ENCODE measurements at regions not wholly inside any gene's neighbourhood (a gene's known extent, or its start where the extent isn't known, plus 50 kb on each side); places are given as distances from the start of the nearest gene placed in this dataset.

GRCh38 chr6:56765494-56765893 lies 122.8 kb upstream of the DST start:
- H3K4me3 ChIP-seq (ENCODE audit: low read length) = no peak overlapping the region
- peaks cover 34% of the 10 kb centered on the region for H3K4me1 ChIP-seq (ENCODE audit: insufficient read depth, low read length)
- H3K9ac ChIP-seq (ENCODE audit: low read depth, low read length) = no peak overlapping the region
- H3K9me3 ChIP-seq (ENCODE audit: insufficient read depth, low read depth, low read length) = no peaks in the 10 kb centered on the region
- WGBS = 94% methylated on average over 2 of the region's 2 CpGs
- H3K27me3 ChIP-seq (ENCODE audit: insufficient read depth, low read length) = no peaks in the 10 kb centered on the region
- no peak overlapping the region for H3K27ac ChIP-seq (ENCODE audit: low read depth, low read length)
- H3K36me3 ChIP-seq (ENCODE audit: insufficient read depth, low read length) = no peaks in the 10 kb centered on the region

GRCh38 chr6:56764081-56764566 lies 121.4 kb upstream of the DST start:
- no peaks in the 10 kb centered on the region for H3K27me3 ChIP-seq (ENCODE audit: insufficient read depth, low read length)
- H3K27ac ChIP-seq (ENCODE audit: low read depth, low read length) = peak overlapping the region; percentile 31; the same call in 1 of the 2 replicates
- no peaks in the 10 kb centered on the region for H3K9me3 ChIP-seq (ENCODE audit: insufficient read depth, low read depth, low read length)
- WGBS = 44% methylated on average over 3 of the region's 3 CpGs
- no peak overlapping the region for H3K9ac ChIP-seq (ENCODE audit: low read depth, low read length)
- no peaks in the 10 kb centered on the region for H3K36me3 ChIP-seq (ENCODE audit: insufficient read depth, low read length)
- H3K4me1 ChIP-seq (ENCODE audit: insufficient read depth, low read length) = peaks cover 41% of the 10 kb centered on the region
- H3K4me3 ChIP-seq (ENCODE audit: low read length) = no peak overlapping the region

- H3K9me3 ChIP-seq (ENCODE audit: insufficient read depth, low read depth, low read length) = no peaks in the 10 kb centered on the region
- 87% methylated on average over 1 of the region's 1 CpG for WGBS
- no peak overlapping the region for H3K4me3 ChIP-seq (ENCODE audit: low read length)
- no peak overlapping the region for H3K27ac ChIP-seq (ENCODE audit: low read depth, low read length)
- no peak overlapping the region for H3K9ac ChIP-seq (ENCODE audit: low read depth, low read length)
- no peaks in the 10 kb centered on the region for H3K36me3 ChIP-seq (ENCODE audit: insufficient read depth, low read length)
- peaks cover 50% of the 10 kb centered on the region for H3K4me1 ChIP-seq (ENCODE audit: insufficient read depth, low read length)
- H3K27me3 ChIP-seq (ENCODE audit: insufficient read depth, low read length) = no peaks in the 10 kb centered on the region
Measured at GRCh38 chr6:56761651-56762050, 119.0 kb upstream of the DST start.

GRCh38 chr6:56760842-56761241 lies 118.2 kb upstream of the DST start:
- Histone ChIP-seq H3K9me3 (ENCODE audit: insufficient read depth, low read depth, low read length) (no peaks in the 10 kb centered on the region), H3K4me3 (ENCODE audit: low read length) (no peak overlapping the region), H3K27ac (ENCODE audit: low read depth, low read length) (no peak overlapping the region), H3K4me1 (ENCODE audit: insufficient read depth, low read length) (peaks cover 58% of the 10 kb centered on the region), H3K9ac (ENCODE audit: low read depth, low read length) (no peak overlapping the region), H3K27me3 (ENCODE audit: insufficient read depth, low read length) (no peaks in the 10 kb centered on the region), H3K36me3 (ENCODE audit: insufficient read depth, low read length) (no peaks in the 10 kb centered on the region)
- WGBS = 84% methylated on average over 1 of the region's 1 CpG

- Histone ChIP-seq H3K4me3 (ENCODE audit: low read length) (no peak overlapping the region), H3K4me1 (ENCODE audit: insufficient read depth, low read length) (peaks cover 60% of the 10 kb centered on the region), H3K27me3 (ENCODE audit: insufficient read depth, low read length) (no peaks in the 10 kb centered on the region), H3K9ac (ENCODE audit: low read depth, low read length) (no peak overlapping the region), H3K9me3 (ENCODE audit: insufficient read depth, low read depth, low read length) (no peaks in the 10 kb centered on the region), H3K36me3 (ENCODE audit: insufficient read depth, low read length) (no peaks in the 10 kb centered on the region), H3K27ac (ENCODE audit: low read depth, low read length) (no peak overlapping the region)
- WGBS = 34% methylated on average over 2 of the region's 2 CpGs
Measured at GRCh38 chr6:56759521-56759920, 116.8 kb upstream of the DST start.

GRCh38 chr6:56758553-56758952 lies 115.9 kb upstream of the DST start:
- 90% methylated on average over 2 of the region's 2 CpGs for WGBS
- Histone ChIP-seq H3K4me1 (ENCODE audit: insufficient read depth, low read length) (peaks cover 62% of the 10 kb centered on the region), H3K9ac (ENCODE audit: low read depth, low read length) (no peak overlapping the region), H3K27me3 (ENCODE audit: insufficient read depth, low read length) (no peaks in the 10 kb centered on the region), H3K27ac (ENCODE audit: low read depth, low read length) (no peak overlapping the region), H3K9me3 (ENCODE audit: insufficient read depth, low read depth, low read length) (no peaks in the 10 kb centered on the region), H3K4me3 (ENCODE audit: low read length) (no peak overlapping the region), H3K36me3 (ENCODE audit: insufficient read depth, low read length) (no peaks in the 10 kb centered on the region)

- no peaks in the 10 kb centered on the region for H3K9me3 ChIP-seq (ENCODE audit: insufficient read depth, low read depth, low read length)
- no peaks in the 10 kb centered on the region for H3K27me3 ChIP-seq (ENCODE audit: insufficient read depth, low read length)
- H3K9ac ChIP-seq (ENCODE audit: low read depth, low read length) = no peak overlapping the region
- no peaks in the 10 kb centered on the region for H3K36me3 ChIP-seq (ENCODE audit: insufficient read depth, low read length)
- H3K4me1 ChIP-seq (ENCODE audit: insufficient read depth, low read length) = peaks cover 66% of the 10 kb centered on the region
- H3K4me3 ChIP-seq (ENCODE audit: low read length) = no peak overlapping the region
- H3K27ac ChIP-seq (ENCODE audit: low read depth, low read length) = no peak overlapping the region
Measured at GRCh38 chr6:56758120-56758519, 115.4 kb upstream of the DST start.

GRCh38 chr6:56757588-56757984 lies 114.9 kb upstream of the DST start:
- 72% methylated on average over 1 of the region's 1 CpG for WGBS
- no peaks in the 10 kb centered on the region for H3K36me3 ChIP-seq (ENCODE audit: insufficient read depth, low read length)
- peaks cover 66% of the 10 kb centered on the region for H3K4me1 ChIP-seq (ENCODE audit: insufficient read depth, low read length)
- H3K4me3 ChIP-seq (ENCODE audit: low read length) = no peak overlapping the region
- H3K9me3 ChIP-seq (ENCODE audit: insufficient read depth, low read depth, low read length) = no peaks in the 10 kb centered on the region
- H3K27ac ChIP-seq (ENCODE audit: low read depth, low read length) = no peak overlapping the region
- no peaks in the 10 kb centered on the region for H3K27me3 ChIP-seq (ENCODE audit: insufficient read depth, low read length)
- H3K9ac ChIP-seq (ENCODE audit: low read depth, low read length) = no peak overlapping the region

GRCh38 chr6:56756791-56757587 lies 114.3 kb upstream of the DST start:
- Histone ChIP-seq H3K36me3 (ENCODE audit: insufficient read depth, low read length) (no peaks in the 10 kb centered on the region), H3K9ac (ENCODE audit: low read depth, low read length) (no peak overlapping the region), H3K4me1 (ENCODE audit: insufficient read depth, low read length) (peaks cover 71% of the 10 kb centered on the region), H3K4me3 (ENCODE audit: low read length) (no peak overlapping the region), H3K27ac (ENCODE audit: low read depth, low read length) (no peak overlapping the region), H3K27me3 (ENCODE audit: insufficient read depth, low read length) (no peaks in the 10 kb centered on the region), H3K9me3 (ENCODE audit: insufficient read depth, low read depth, low read length) (no peaks in the 10 kb centered on the region)
- WGBS = 88% methylated on average over 1 of the region's 1 CpG

- Histone ChIP-seq H3K36me3 (ENCODE audit: insufficient read depth, low read length) (no peaks in the 10 kb centered on the region), H3K27me3 (ENCODE audit: insufficient read depth, low read length) (no peaks in the 10 kb centered on the region), H3K9ac (ENCODE audit: low read depth, low read length) (no peak overlapping the region), H3K4me3 (ENCODE audit: low read length) (no peak overlapping the region), H3K4me1 (ENCODE audit: insufficient read depth, low read length) (peaks cover 76% of the 10 kb centered on the region), H3K9me3 (ENCODE audit: insufficient read depth, low read depth, low read length) (no peaks in the 10 kb centered on the region), H3K27ac (ENCODE audit: low read depth, low read length) (no peak overlapping the region)
- WGBS = 79% methylated on average over 4 of the region's 4 CpGs
Measured at GRCh38 chr6:56756219-56756789, 113.6 kb upstream of the DST start.

- no peak overlapping the region for H3K9ac ChIP-seq (ENCODE audit: low read depth, low read length)
- no peaks in the 10 kb centered on the region for H3K27me3 ChIP-seq (ENCODE audit: insufficient read depth, low read length)
- no peak overlapping the region for H3K4me3 ChIP-seq (ENCODE audit: low read length)
- WGBS = 93% methylated on average over 2 of the region's 2 CpGs
- no peaks in the 10 kb centered on the region for H3K9me3 ChIP-seq (ENCODE audit: insufficient read depth, low read depth, low read length)
- H3K27ac ChIP-seq (ENCODE audit: low read depth, low read length) = no peak overlapping the region
- no peaks in the 10 kb centered on the region for H3K36me3 ChIP-seq (ENCODE audit: insufficient read depth, low read length)
- peaks cover 80% of the 10 kb centered on the region for H3K4me1 ChIP-seq (ENCODE audit: insufficient read depth, low read length)
Measured at GRCh38 chr6:56755040-56755439, 112.4 kb upstream of the DST start.
